ENCODE measurements at regions not wholly inside any gene's neighbourhood (a gene's known extent, or its start where the extent isn't known, plus 50 kb on each side); places are given as distances from the start of the nearest gene placed in this dataset.

- TF ChIP-seq FOXA1 (IDR thresholded peaks at IDR 0.05): no peak
- TF ChIP-seq ZNF384 (IDR thresholded peaks at IDR 0.05): no peak
- no peak for TF ChIP-seq SUZ12 (IDR thresholded peaks at IDR 0.05)
- no peak for TF ChIP-seq SP1 (IDR thresholded peaks at IDR 0.05)
- no peak for TF ChIP-seq ELF4 (IDR thresholded peaks at IDR 0.05)
- no peak for TF ChIP-seq FOXM1 (IDR thresholded peaks at IDR 0.05; ENCODE audit: borderline replicate concordance)
- no peak for TF ChIP-seq ARNT (IDR thresholded peaks at IDR 0.05)
Measured at GRCh38 chr2:362924-363323, 75.0 kb upstream of the ALKAL2 start.

Measured in HEK293T (cell line).